ENCODE measurements at regions not wholly inside any gene's neighbourhood (a gene's known extent, or its start where the extent isn't known, plus 50 kb on each side); places are given as distances from the start of the nearest gene placed in this dataset.
A peak's percentile ranks its signal among the peaks of the same experiment; 100 is the strongest.

DNA sequence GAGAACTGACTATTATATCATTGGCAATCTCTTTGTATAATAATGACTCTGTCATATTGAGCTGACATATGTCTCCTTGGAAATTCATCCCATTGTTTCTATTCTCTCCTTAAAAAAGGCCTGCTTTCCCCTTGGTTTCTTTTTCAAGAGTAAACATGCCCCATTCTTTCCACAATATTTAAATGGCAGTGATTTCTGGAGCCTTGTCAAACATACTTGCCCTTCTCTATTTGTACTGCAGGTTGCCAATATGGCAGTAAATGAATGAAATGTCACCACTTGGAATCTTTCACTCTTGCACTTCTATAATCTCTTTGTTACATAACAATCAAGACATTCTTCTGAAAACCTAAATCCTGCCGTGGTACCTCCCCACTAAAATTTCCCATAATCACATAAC is 1265.1 kb upstream of the CDH8 start:
- Histone ChIP-seq H3K4me1 (ENCODE audit: insufficient read depth, low read length) (peaks cover 4% of the 10 kb centered on the region; the same call in 1 of the 2 replicates), H3K4me2 (ENCODE audit: insufficient read depth, insufficient read length, low read length) (no peak overlapping the region), H3K4ac (ENCODE audit: low read depth, low read length) (no peak overlapping the region), H4K5ac (ENCODE audit: insufficient read length, low read depth, low read length) (no peak overlapping the region), H4K20me1 (ENCODE audit: control insufficient read depth, insufficient read depth, insufficient read length) (no peaks in the 10 kb centered on the region), H2AK5ac (ENCODE audit: insufficient read length, low read length) (no peak overlapping the region), H3K18ac (ENCODE audit: insufficient read length, low read depth, low read length) (no peak overlapping the region), H3K23ac (ENCODE audit: insufficient read length, low read depth, low read length) (no peak overlapping the region), H3K9me3 (ENCODE audit: control insufficient read depth, low read depth, low read length) (no peaks in the 10 kb centered on the region), H3K27me3 (ENCODE audit: insufficient read depth, low read length) (no peaks in the 10 kb centered on the region), H2BK5ac (ENCODE audit: insufficient read length, low read length) (no peak overlapping the region), H3T11ph (ENCODE audit: low read length) (no peak overlapping the region), H2BK120ac (ENCODE audit: low read depth, low read length, poor library complexity, severe bottlenecking) (no peak overlapping the region), H2BK20ac (ENCODE audit: low read depth, low read length, poor library complexity, severe bottlenecking) (no peak overlapping the region), H3K79me1 (ENCODE audit: insufficient read depth, low read depth, low read length, poor library complexity, severe bottlenecking) (no peaks in the 10 kb centered on the region), H3K23me2 (ENCODE audit: insufficient read length, low read depth, low read length, poor library complexity, severe bottlenecking) (no peaks in the 10 kb centered on the region), H2BK12ac (ENCODE audit: insufficient read length, low read depth, low read length) (no peak overlapping the region), H4K8ac (replicated peaks; ENCODE audit: insufficient read length, low read depth, low read length) (no peak overlapping the region), H3K9ac (ENCODE audit: extremely low read depth, insufficient read length, low read length) (no peak overlapping the region), H3K79me2 (ENCODE audit: insufficient read depth, low read length) (no peaks in the 10 kb centered on the region), H3K27ac (ENCODE audit: insufficient read length, low read depth, low read length) (no peak overlapping the region), H2BK15ac (ENCODE audit: low read depth, low read length) (no peak overlapping the region), H3K14ac (ENCODE audit: insufficient read depth, low read length) (no peak overlapping the region), H2AFZ (ENCODE audit: low read length) (no peak overlapping the region), H4K91ac (ENCODE audit: insufficient read length, low read depth, low read length) (no peak overlapping the region), H3K56ac (ENCODE audit: insufficient read length, low read depth, low read length) (no peak overlapping the region)
- H3K36me3 Mint-ChIP-seq (ENCODE audit: insufficient read depth in 1 of 3, low read depth in 3 of 3), result peaks cover 0 to 4% (median 0%) of the 10 kb centered on the region in 3 experiments; a peak in 1 of 7 replicates
- H3K4me3 Mint-ChIP-seq, result no peak overlapping the region
- no peak for DNase-seq
- no peaks in the 10 kb centered on the region for H3K9me3 Mint-ChIP-seq
- peak overlapping the region in 1 of 3 experiments; percentile 2; a peak in 1 of 7 replicates for H3K27ac Mint-ChIP-seq
- H3K4me1 Mint-ChIP-seq, result peaks cover 36 to 41% of the 10 kb centered on the region in 2 experiments
- WGBS (ENCODE audit: extremely low coverage, insufficient read length, low lambda C conversion rate), result no CpG with 5 or more reads among the region's 1 CpG
- TF ChIP-seq, protein P1, sequence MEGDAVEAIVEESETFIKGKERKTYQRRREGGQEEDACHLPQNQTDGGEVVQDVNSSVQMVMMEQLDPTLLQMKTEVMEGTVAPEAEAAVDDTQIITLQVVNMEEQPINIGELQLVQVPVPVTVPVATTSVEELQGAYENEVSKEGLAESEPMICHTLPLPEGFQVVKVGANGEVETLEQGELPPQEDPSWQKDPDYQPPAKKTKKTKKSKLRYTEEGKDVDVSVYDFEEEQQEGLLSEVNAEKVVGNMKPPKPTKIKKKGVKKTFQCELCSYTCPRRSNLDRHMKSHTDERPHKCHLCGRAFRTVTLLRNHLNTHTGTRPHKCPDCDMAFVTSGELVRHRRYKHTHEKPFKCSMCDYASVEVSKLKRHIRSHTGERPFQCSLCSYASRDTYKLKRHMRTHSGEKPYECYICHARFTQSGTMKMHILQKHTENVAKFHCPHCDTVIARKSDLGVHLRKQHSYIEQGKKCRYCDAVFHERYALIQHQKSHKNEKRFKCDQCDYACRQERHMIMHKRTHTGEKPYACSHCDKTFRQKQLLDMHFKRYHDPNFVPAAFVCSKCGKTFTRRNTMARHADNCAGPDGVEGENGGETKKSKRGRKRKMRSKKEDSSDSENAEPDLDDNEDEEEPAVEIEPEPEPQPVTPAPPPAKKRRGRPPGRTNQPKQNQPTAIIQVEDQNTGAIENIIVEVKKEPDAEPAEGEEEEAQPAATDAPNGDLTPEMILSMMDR (conservative IDR thresholded peaks at IDR 0.05), result no peak
- H3K27me3 Mint-ChIP-seq (ENCODE audit: low read depth), result no peaks in the 10 kb centered on the region

All from H9 (cell line).